Mesothelial cell of epicardium (in vitro differentiated cells): ENCODE measurements at regions not wholly inside any gene's neighbourhood (a gene's known extent, or its start where the extent isn't known, plus 50 kb on each side); places are given as distances from the start of the nearest gene placed in this dataset.

Source experiments
- DNase-seq, 2 experiments: peaks; one replicate each; pipeline ENCODE4 v3.0.0; 2021; ENCODE audit warnings: low spot score in 2 of 2; ENCODE audit not compliant: unreplicated experiment in 2 of 2
- H3K27ac Mint-ChIP-seq: 2 replicates; pipeline ENCODE4 v1.8.0; 2021; ENCODE audit warnings: mixed read lengths
- H3K27me3 Mint-ChIP-seq: 2 replicates; pipeline ENCODE4 v1.8.0; 2021; ENCODE audit warnings: low read depth, mixed read lengths
- H3K36me3 Mint-ChIP-seq: 2 replicates; pipeline ENCODE4 v1.8.0; 2021; ENCODE audit warnings: mixed read lengths
- H3K4me1 Mint-ChIP-seq: 2 replicates; pipeline ENCODE4 v1.8.0; 2021; ENCODE audit warnings: mixed read lengths
- H3K4me3 Mint-ChIP-seq: 2 replicates; pipeline ENCODE4 v1.8.0; 2021; ENCODE audit warnings: mild to moderate bottlenecking, moderate library complexity, mixed read lengths
- H3K9me3 Mint-ChIP-seq: 2 replicates; pipeline ENCODE4 v1.8.0; 2021; ENCODE audit warnings: mixed read lengths
- CTCF ChIP-seq: fragments of 200-600 bp; sonication (generic); IDR thresholded peaks from one replicate; pipeline ENCODE4 v1.5.0; 2021; ENCODE audit warnings: antibody characterized with exemption; ENCODE audit not compliant: unreplicated experiment

- Mint-ChIP-seq H3K4me1 (no peaks in the 10 kb centered on the region), H3K27me3 (no peaks in the 10 kb centered on the region), H3K4me3 (no peak overlapping the region), H3K27ac (no peak overlapping the region), H3K9me3 (peaks cover 12% of the 10 kb centered on the region), H3K36me3 (peaks cover 7% of the 10 kb centered on the region)
- DNase-seq = no peak
- TF ChIP-seq CTCF = no peak
Observed at GRCh38 chr17:21532763-21533385, 156.7 kb downstream of the KCNJ12 start.

GRCh38 chr17:21535686-21536375 lies 156.5 kb upstream of the KCNJ18 start:
- Mint-ChIP-seq H3K4me3 (no peak overlapping the region), H3K9me3 (peaks cover 26% of the 10 kb centered on the region), H3K4me1 (no peaks in the 10 kb centered on the region), H3K36me3 (peaks cover 18% of the 10 kb centered on the region), H3K27ac (no peak overlapping the region), H3K27me3 (no peaks in the 10 kb centered on the region)
- no peak for DNase-seq
- no peak for TF ChIP-seq CTCF

GRCh38 chr17:21537302-21537701 lies 155.0 kb upstream of the KCNJ18 start:
- Mint-ChIP-seq H3K27me3 (no peaks in the 10 kb centered on the region), H3K4me3 (no peak overlapping the region), H3K9me3 (peaks cover 26% of the 10 kb centered on the region), H3K27ac (no peak overlapping the region), H3K36me3 (peaks cover 18% of the 10 kb centered on the region), H3K4me1 (no peaks in the 10 kb centered on the region)
- no peak for TF ChIP-seq CTCF
- DNase-seq = no peak

- Mint-ChIP-seq H3K36me3 (peaks cover 18% of the 10 kb centered on the region), H3K27me3 (no peaks in the 10 kb centered on the region), H3K9me3 (peaks cover 26% of the 10 kb centered on the region), H3K4me1 (no peaks in the 10 kb centered on the region), H3K27ac (no peak overlapping the region), H3K4me3 (no peak overlapping the region)
- TF ChIP-seq CTCF = no peak
- DNase-seq = no peak
Observed at GRCh38 chr17:21538615-21539014, 153.7 kb upstream of the KCNJ18 start.

DNA sequence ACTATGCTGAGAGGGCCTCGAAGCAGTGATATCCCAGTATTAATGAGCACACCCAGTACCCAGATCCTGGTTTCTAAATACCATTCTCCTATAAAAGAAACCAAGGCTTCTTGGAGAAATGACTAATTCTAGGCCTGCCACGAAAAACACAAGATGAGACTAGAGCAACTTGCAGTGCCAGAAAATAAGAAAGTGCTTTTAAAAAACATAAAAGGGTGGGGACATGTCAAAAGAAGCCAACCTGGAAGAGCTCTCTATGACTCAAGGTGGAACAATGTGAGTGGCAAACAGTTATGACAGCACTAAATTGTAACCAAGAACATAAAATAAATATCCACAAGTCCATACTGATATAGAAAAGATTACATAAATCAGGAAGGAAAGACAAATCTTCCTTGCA lies 153.2 kb upstream of the KCNJ18 start:
- Mint-ChIP-seq H3K27ac (no peak overlapping the region), H3K4me3 (no peak overlapping the region), H3K9me3 (peaks cover 26% of the 10 kb centered on the region), H3K27me3 (no peaks in the 10 kb centered on the region), H3K36me3 (peaks cover 18% of the 10 kb centered on the region), H3K4me1 (no peaks in the 10 kb centered on the region)
- DNase-seq = no peak
- TF ChIP-seq CTCF = no peak
